Upper lobe of left lung (tissue), 6 donors: ENCODE measurements at regions not wholly inside any gene's neighbourhood (a gene's known extent, or its start where the extent isn't known, plus 50 kb on each side); places are given as distances from the start of the nearest gene placed in this dataset.
"Not testable (repeated sequence)": the region's sequence is repeated elsewhere in the genome, so short reads cannot be mapped to it uniquely, and the experiment has no call there.

Experiments
- ATAC-seq, 2 donors: fragments of 200-7000 bp; cut with Tn5 transposase; one replicate each; pipeline ENCODE4 v1.9.1; 2022; ENCODE audit warnings: mild to moderate bottlenecking in 2 of 2, moderate library complexity in 2 of 2; ENCODE audit not compliant: low FRiP score in 2 of 2
- DNase-seq, 2 donors: peaks; one replicate each; pipeline ENCODE4 v3.0.0-alpha.2; 2019 to 2020
- H3K27ac ChIP-seq, 4 donors: fragments of 200-600 bp; sonication (generic); one replicate each; pipeline ENCODE4 v1.5.1; 2016 to 2019
- H3K27me3 ChIP-seq, 4 donors: fragments of 200-600 bp; sonication (generic); one replicate each; pipeline ENCODE4 v1.5.1; 2017 to 2019
- H3K36me3 ChIP-seq, 4 donors: fragments of 200-600 bp; sonication (generic); one replicate each; pipeline ENCODE4 v1.5.1; 2016 to 2019
- H3K4me1 ChIP-seq, 4 donors: fragments of 200-600 bp; sonication (generic); one replicate each; pipeline ENCODE4 v1.5.1; 2018 to 2019
- H3K4me3 ChIP-seq, 4 donors: fragments of 200-600 bp; sonication (generic); one replicate each; pipeline ENCODE4 v1.5.1; 2017 to 2019; ENCODE audit warnings: mild to moderate bottlenecking in 2 of 4, moderate library complexity in 1 of 4
- H3K9me3 ChIP-seq, 4 donors: fragments of 200-600 bp; sonication (generic); one replicate each; pipeline ENCODE4 v1.5.1; 2018 to 2019
- CTCF ChIP-seq, 6 experiments: fragments of 450-650 bp in 4 of 6; fragments of 200-600 bp in 2 of 6; sonication (generic) in 2 of 6; IDR thresholded peaks; one replicate each; pipeline ENCODE4 v1.5.1; 2016 to 2019; ENCODE audit warnings: antibody characterized with exemption in 6 of 6
- EP300 ChIP-seq, 4 donors: sonication (generic); formaldehyde crosslinking; IDR thresholded peaks; one replicate each; pipeline ENCODE4 v1.5.1; 2017; ENCODE audit warnings: antibody characterized with exemption in 4 of 4, control low read depth in 2 of 4
- POLR2A ChIP-seq, 4 donors: fragments of 450-650 bp; IDR thresholded peaks; one replicate each; pipeline ENCODE4 v1.5.1; 2016 to 2017; ENCODE audit warnings: antibody characterized with exemption in 4 of 4, mild to moderate bottlenecking in 2 of 4
- POLR2AphosphoS5 ChIP-seq, 2 donors: sonication (generic); formaldehyde crosslinking; IDR thresholded peaks; one replicate each; pipeline ENCODE4 v1.5.1; 2017; ENCODE audit warnings: antibody characterized with exemption in 2 of 2
- WGBS, 2 donors: methylation state at CpG; one replicate each; pipeline ENCODE4 v1.1.5; 2017 to 2018; 5-methylcytosine and 5-hydroxymethylcytosine counted together
- donor health status: DM: no; HTN: no; CAD: no; lungs with moderate emphysema.
- donor health status: DM: no; HTN: yes; CAD: no; lungs with severe emphysema.

GRCh38 chr10:124320778-124321432, 97.8 kb downstream of the OAT start:
- WGBS, 2 donors: 89 to 93% methylated on average over 11 to 15 of the region's 15 CpGs
- H3K4me3 ChIP-seq: no peak overlapping the region
- no peak for ATAC-seq
- TF ChIP-seq POLR2AphosphoS5 (IDR thresholded peaks at IDR 0.05): no peak
- DNase-seq: no peak
- no peaks in the 10 kb centered on the region for H3K36me3 ChIP-seq
- H3K27ac ChIP-seq: no peak overlapping the region
- H3K4me1 ChIP-seq: no peaks in the 10 kb centered on the region
- H3K27me3 ChIP-seq: no peaks in the 10 kb centered on the region
- H3K9me3 ChIP-seq: no peaks in the 10 kb centered on the region

- DNase-seq: no peak
- H3K4me1 ChIP-seq: no peaks in the 10 kb centered on the region
- H3K27ac ChIP-seq: no peak overlapping the region
- H3K9me3 ChIP-seq: no peaks in the 10 kb centered on the region
- no peak overlapping the region for H3K4me3 ChIP-seq
- no peaks in the 10 kb centered on the region for H3K36me3 ChIP-seq
- 78 to 85% methylated on average over 1 to 3 of the region's 3 CpGs for WGBS, 2 donors
- TF ChIP-seq EP300 (IDR thresholded peaks at IDR 0.05): no peak
- TF ChIP-seq CTCF (IDR thresholded peaks at IDR 0.05): no peak
- TF ChIP-seq POLR2AphosphoS5 (IDR thresholded peaks at IDR 0.05): no peak
- TF ChIP-seq POLR2A (IDR thresholded peaks at IDR 0.05): no peak
- no peak for ATAC-seq
- no peaks in the 10 kb centered on the region for H3K27me3 ChIP-seq
These were observed 98.8 kb downstream of the OAT start for GRCh38 chr10:124319926-124320391.

GRCh38 chr10:124319520-124319919, 99.2 kb downstream of the OAT start:
- H3K4me3 ChIP-seq, H3K27ac ChIP-seq, H3K36me3 ChIP-seq, H3K27me3 ChIP-seq, H3K4me1 ChIP-seq, H3K9me3 ChIP-seq, DNase-seq, ATAC-seq: not testable (repeated sequence)

GRCh38 chr10:124318811-124319210, 99.9 kb downstream of the OAT start:
- no peaks in the 10 kb centered on the region for H3K9me3 ChIP-seq
- TF ChIP-seq POLR2AphosphoS5 (IDR thresholded peaks at IDR 0.05) (no peak), CTCF (IDR thresholded peaks at IDR 0.05) (no peak), EP300 (IDR thresholded peaks at IDR 0.05) (no peak), POLR2A (IDR thresholded peaks at IDR 0.05) (no peak)
- H3K4me1 ChIP-seq: no peaks in the 10 kb centered on the region
- no peaks in the 10 kb centered on the region for H3K36me3 ChIP-seq
- 50 to 83% methylated on average over 1 to 8 of the region's 8 CpGs for WGBS, 2 donors
- DNase-seq: no peak
- H3K27me3 ChIP-seq: no peaks in the 10 kb centered on the region
- no peak overlapping the region for H3K27ac ChIP-seq
- ATAC-seq: no peak
- no peak overlapping the region for H3K4me3 ChIP-seq

- H3K27ac ChIP-seq: no peak overlapping the region
- H3K4me3 ChIP-seq: no peak overlapping the region
- H3K27me3 ChIP-seq: no peaks in the 10 kb centered on the region
- ATAC-seq: no peak
- no peaks in the 10 kb centered on the region for H3K36me3 ChIP-seq
- H3K9me3 ChIP-seq: no peaks in the 10 kb centered on the region
- TF ChIP-seq POLR2A (IDR thresholded peaks at IDR 0.05): no peak
- TF ChIP-seq POLR2AphosphoS5 (IDR thresholded peaks at IDR 0.05): no peak
- TF ChIP-seq EP300 (IDR thresholded peaks at IDR 0.05): no peak
- TF ChIP-seq CTCF (IDR thresholded peaks at IDR 0.05): no peak
- H3K4me1 ChIP-seq: no peaks in the 10 kb centered on the region
- 90% methylated on average over 15 of the region's 15 CpGs for WGBS, 2 donors
- no peak for DNase-seq
These were observed 100.6 kb downstream of the OAT start for GRCh38 chr10:124318076-124318475.

GRCh38 chr10:124316326-124316725, 102.4 kb downstream of the OAT start:
- Histone ChIP-seq H3K27ac (no peak overlapping the region), H3K4me3 (no peak overlapping the region), H3K9me3 (no peaks in the 10 kb centered on the region), H3K4me1 (no peaks in the 10 kb centered on the region), H3K27me3 (no peaks in the 10 kb centered on the region), H3K36me3 (no peaks in the 10 kb centered on the region)
- 89 to 93% methylated on average over 4 of the region's 4 CpGs for WGBS, 2 donors
- DNase-seq (no peak), ATAC-seq (no peak)
- no peak for TF ChIP-seq POLR2AphosphoS5 (IDR thresholded peaks at IDR 0.05)
- no peak for TF ChIP-seq CTCF (IDR thresholded peaks at IDR 0.05)
- TF ChIP-seq POLR2A (IDR thresholded peaks at IDR 0.05): no peak
- no peak for TF ChIP-seq EP300 (IDR thresholded peaks at IDR 0.05)
